AG09319 (cell line): ENCODE measurements at regions not wholly inside any gene's neighbourhood (a gene's known extent, or its start where the extent isn't known, plus 50 kb on each side); places are given as distances from the start of the nearest gene placed in this dataset.

Source experiments
- DNase-seq: peaks from one replicate; pipeline ENCODE4 v3.0.0-alpha.2; 2010; ENCODE audit warnings: low read depth; ENCODE audit errors: extremely low read depth
- TF ChIP-seq, protein P1 (sequence below): IDR thresholded peaks from 2 replicates; pipeline ENCODE4 v1.5.1; 2011; ENCODE audit warnings: low read depth, mild to moderate bottlenecking, inconsistent platforms, low read length, moderate library complexity

DNA sequence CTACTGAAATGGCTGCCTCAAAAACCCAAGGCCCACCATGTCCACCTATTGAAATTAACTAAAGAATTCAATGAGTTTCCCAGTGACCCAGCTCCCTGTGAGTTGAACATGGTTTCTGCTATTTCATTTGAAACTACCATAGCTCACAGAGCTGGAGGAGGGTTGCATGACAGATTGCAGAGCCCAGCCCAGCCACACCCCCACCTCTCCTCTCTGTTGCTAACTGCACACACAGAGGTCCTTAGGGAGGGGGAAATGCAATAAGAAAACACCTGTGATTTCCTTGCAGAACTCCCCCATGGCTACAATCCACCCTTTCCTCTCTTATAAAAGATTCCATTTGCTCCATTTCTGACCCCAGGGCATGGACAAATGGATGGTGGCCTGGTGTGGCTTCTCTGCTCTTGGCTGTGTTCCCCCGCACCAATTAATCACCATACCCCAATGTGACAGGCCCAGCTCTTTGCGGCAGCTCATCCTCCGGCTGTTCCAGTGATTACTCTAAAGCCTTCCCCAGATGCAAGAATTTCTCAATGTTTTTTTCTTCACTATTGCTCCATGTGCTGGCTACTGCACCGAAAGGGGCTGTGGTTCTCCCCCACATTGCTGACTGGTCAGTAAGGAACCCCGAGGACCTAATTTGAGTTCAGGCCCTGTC is 208.4 kb upstream of the KBTBD8 start:
- TF ChIP-seq, protein P1, sequence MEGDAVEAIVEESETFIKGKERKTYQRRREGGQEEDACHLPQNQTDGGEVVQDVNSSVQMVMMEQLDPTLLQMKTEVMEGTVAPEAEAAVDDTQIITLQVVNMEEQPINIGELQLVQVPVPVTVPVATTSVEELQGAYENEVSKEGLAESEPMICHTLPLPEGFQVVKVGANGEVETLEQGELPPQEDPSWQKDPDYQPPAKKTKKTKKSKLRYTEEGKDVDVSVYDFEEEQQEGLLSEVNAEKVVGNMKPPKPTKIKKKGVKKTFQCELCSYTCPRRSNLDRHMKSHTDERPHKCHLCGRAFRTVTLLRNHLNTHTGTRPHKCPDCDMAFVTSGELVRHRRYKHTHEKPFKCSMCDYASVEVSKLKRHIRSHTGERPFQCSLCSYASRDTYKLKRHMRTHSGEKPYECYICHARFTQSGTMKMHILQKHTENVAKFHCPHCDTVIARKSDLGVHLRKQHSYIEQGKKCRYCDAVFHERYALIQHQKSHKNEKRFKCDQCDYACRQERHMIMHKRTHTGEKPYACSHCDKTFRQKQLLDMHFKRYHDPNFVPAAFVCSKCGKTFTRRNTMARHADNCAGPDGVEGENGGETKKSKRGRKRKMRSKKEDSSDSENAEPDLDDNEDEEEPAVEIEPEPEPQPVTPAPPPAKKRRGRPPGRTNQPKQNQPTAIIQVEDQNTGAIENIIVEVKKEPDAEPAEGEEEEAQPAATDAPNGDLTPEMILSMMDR, result no peak
- DNase-seq, result no peak

DNA sequence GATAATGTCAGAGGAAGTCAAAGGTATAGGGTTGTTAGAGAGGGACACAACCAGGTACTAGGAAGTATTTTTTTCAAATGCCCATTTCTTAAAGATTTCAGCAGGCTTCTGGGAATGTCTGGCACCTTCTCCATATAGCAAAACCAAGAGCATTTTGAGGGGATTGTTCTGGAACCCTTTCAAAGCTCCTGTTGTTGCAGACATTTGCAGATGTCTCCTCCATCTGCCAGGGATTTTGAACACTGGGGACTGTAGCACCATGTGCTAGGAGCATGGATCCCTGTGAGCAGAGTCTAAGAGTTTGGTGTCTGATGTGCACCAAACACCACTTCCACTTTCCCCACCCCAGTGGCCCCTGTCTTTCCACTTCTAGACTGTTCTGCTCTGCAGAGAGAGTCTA is 206.0 kb upstream of the KBTBD8 start:
- no peak for DNase-seq
- TF ChIP-seq, protein P1, result no peak

DNA sequence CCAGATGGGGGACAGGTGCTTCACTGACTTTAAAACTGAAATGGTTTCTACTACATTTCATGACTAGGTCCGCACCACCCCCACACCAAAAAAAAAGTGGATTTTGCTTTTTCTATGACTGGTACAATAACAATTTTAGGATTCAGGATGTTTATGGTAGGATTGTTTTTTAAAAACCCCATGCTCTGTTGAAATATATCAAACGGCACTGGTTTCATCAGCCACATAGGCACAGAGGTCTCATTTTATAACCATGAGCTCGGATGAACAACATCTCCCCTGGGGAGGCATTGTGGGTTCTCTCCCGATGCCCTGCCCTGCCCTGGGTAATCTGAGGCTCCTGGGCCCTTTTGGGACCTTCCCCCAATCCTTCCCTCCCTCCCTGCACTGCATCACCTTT is 202.7 kb upstream of the KBTBD8 start:
- TF ChIP-seq, protein P1, result no peak
- peak; percentile 28 for DNase-seq

DNA sequence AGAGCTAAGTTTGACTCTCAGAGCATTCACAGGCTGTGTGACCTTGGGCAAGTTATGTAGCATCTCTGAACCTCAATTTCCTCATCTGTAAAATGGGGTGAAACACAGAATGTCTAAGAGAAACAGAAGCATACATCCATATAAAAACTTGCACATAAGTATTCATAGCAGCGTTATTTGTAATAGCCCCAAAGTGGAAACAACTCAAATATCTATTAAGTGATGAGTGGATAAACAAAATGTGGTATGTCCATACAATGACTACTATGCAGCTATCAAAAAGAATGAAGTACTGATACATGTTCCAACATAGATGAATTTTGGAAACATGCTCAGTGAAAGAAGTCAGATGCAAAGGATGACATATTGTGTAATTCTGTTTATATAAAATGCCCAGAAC is 201.8 kb upstream of the KBTBD8 start:
- no peak for DNase-seq
- TF ChIP-seq, protein P1, result no peak

- DNase-seq, result peak; percentile 52
- TF ChIP-seq, protein P1, result 0 out of 2 replicates have a peak, but pooled peaks have one; percentile 6
Measured at GRCh38 chr3:66797889-66798560, 200.1 kb upstream of the KBTBD8 start.

- TF ChIP-seq, protein P1, result no peak
- no peak for DNase-seq
Measured at GRCh38 chr3:66800941-66801545, 197.1 kb upstream of the KBTBD8 start.

- TF ChIP-seq, protein P1, result no peak; the same call in 1 of the 2 replicates
- no peak for DNase-seq
Measured at GRCh38 chr3:66803206-66803605, 194.9 kb upstream of the KBTBD8 start.
